Right renal cortex interstitium (tissue), 3 donors: ENCODE measurements at regions not wholly inside any gene's neighbourhood (a gene's known extent, or its start where the extent isn't known, plus 50 kb on each side); places are given as distances from the start of the nearest gene placed in this dataset.
"Not testable (repeated sequence)": the region's sequence is repeated elsewhere in the genome, so short reads cannot be mapped to it uniquely, and the experiment has no call there.

ENCODE experiments used
- DNase-seq, 3 donors: peaks; one replicate each; pipeline ENCODE4 v3.0.0-alpha.2; 2013; ENCODE audit warnings: low read depth in 3 of 3, low spot score in 2 of 3

DNA sequence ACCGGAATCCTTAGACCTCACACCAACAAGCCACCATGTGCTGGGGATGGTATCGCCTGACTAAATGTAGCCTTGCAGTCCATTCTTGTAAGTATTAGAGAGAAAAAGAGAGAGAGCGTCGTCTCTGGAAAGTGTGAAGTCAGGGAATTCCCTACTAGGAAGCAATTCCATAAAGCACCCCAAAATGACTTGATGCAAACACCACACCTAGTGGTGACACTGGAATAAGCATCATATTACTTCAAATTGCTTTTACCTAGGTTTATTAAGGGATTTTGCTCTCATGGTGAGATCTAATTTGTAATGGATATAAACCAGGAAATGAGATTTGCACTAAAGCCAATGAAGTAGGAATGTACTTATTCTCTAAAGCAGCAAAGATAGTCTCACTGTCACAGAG lies 111.4 kb upstream of the METTL9 start:
- not testable (repeated sequence) for DNase-seq

DNA sequence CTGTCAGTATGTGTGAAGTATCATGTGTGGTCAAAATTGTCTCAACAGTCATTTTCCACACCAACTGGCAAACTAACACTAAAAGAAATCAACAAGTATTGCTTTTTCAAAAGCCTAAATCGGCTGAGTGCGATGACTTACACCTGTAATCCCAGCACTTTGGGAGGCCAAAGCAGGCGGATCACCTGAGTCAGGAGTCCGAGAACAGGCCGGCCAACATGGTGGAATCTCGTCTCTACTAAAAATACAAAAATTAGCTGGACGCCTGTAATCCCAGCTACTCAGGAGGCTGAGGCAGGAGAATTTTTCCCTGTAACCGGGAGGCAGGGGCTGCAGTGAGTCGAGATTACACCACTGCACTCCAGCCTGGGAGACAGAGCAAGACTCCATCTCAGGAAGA lies 100.3 kb upstream of the METTL9 start:
- DNase-seq, result not testable (repeated sequence)

- DNase-seq, result not testable (repeated sequence)
These were observed 98.0 kb upstream of the METTL9 start for GRCh38 chr16:21501223-21501868.

DNA sequence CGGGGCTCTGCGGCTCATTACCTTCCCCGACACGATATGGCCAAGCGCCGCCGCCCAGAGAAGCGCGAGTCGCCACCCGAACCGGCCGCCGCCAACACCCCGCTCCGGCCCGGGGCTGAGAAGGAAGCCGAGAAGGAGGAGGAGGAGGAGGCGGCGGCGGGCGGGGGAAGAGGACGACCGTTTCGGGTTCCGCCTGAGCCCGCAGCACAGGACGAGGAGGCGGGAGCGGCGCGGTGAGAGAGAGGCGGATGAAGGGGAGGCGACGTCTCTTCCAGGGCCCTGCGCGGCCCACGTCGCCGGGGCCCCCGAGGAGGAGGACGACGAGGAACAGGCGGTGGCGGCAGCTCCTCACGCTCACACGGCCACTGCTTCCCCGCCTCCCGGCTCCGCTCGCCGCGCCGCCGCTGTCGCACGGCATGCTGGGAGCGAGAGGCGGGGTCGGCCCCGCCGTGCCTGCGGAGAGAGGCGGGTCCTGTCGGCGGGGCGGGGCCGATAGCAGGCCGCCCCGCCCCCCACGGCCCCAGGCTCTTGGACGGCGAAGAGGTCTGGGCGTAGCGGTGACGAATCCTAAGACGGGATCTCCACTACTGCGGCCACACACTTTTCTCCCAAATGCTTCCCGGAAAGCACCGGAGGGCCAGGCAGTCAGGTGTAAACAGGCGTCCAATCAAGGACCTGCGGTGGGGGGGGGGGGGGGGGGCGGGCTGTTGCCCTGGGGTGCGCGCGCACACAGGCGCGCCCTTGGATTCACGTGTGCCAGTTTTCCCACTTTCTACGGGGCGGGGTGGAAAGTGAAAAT lies 97.3 kb upstream of the METTL9 start:
- DNase-seq, result peak; percentile 52 to 87 (median 66)

- not testable (repeated sequence) for DNase-seq
These were observed 95.8 kb upstream of the METTL9 start for GRCh38 chr16:21503574-21503920.

- not testable (repeated sequence) for DNase-seq
These were observed 95.2 kb upstream of the METTL9 start for GRCh38 chr16:21503941-21504832.

- not testable (repeated sequence) for DNase-seq
These were observed 93.4 kb upstream of the METTL9 start for GRCh38 chr16:21505751-21506520.

DNA sequence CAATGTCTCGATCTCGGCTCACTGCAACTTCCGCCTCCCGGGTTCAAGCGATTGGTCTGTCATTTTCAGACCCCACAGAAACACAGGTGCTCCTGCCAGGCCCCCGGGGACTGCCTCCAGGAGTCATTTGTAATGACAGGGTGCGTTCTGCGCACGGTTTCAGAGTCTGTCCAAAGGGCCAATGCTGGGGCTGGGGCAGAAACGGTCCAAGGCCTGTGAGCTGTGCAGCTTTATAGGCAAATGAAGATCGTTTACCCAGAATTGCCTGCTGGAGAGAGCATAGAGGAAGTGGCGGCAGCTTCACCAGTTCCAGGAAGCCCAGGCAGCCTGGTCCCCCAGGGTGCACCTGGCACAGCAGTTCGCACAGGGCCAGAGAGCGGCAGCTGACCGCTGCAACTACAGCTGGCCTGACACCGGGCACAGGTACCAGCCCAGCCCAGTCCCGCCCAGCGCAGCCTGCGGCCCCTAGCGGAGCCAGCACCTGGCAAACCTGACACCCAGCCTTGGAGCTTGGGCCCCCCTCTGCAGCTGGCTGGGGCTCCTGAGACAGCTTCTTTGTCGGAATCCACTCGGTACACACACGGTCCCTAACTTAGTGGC lies 92.4 kb upstream of the METTL9 start:
- not testable (repeated sequence) for DNase-seq

DNA sequence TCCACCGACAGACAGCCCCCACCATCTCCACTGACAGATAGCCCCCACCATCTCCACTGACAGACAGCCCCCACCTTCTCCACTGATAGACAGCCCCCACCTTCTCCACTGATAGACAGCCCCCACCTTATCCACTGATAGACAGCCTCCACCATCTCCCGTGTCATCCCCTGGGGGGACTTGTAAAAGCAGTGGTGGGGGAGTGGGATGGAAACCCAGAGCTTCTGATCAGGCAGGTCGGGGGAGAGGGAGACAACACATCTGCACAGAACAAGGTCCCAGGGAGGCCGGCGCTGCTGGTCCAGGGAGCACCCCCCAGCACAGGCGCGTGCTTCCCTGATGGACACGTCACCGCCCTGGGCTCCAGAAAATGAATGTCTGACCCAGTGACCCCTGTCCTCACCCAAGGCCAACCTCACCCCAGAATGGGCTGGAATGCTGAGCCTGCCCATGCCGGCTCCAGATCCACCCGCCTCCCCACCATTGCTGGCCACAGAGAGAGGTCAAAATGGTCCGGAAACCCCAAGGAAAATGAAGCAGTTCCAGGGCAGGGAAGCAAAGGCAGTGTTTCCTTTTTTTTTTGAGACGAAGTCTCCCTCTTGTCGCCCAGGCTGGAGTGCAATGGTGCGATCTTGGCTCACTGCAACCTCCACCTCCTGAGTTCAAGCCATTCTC lies 91.6 kb upstream of the METTL9 start:
- not testable (repeated sequence) for DNase-seq

- DNase-seq, result not testable (repeated sequence)
These were observed 90.5 kb upstream of the METTL9 start for GRCh38 chr16:21508661-21509436.

DNA sequence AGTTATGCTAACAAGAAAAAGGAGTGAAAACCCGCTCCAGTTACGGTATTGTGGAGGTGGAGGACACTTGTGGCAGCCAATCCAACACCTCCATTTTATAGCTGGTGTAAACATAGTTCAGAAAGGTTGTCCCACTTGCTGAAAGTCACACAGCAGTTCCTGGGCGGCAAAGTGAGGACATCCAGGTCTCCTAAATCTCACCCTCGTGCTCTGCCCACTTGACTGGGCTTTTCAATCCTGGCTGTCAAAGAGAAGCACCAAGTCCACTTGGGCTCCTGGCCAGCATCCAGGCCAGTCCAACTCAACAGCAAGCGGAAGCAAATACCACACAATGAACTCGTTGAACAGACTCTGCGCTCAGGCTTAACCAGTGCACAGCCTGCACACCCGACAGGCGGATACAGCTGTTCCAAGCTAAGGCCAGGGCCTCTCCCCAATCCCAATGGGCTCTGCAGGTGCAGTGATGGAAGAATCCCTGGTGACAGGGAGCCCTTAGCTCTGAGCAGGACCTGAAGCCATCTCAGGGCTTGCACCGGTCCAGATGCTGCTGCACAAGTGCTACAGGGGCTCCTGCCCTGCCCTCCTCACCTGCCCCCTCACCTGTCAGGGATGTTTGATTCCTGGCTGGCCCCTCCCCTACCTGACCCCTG lies 89.8 kb upstream of the METTL9 start:
- not testable (repeated sequence) for DNase-seq

DNA sequence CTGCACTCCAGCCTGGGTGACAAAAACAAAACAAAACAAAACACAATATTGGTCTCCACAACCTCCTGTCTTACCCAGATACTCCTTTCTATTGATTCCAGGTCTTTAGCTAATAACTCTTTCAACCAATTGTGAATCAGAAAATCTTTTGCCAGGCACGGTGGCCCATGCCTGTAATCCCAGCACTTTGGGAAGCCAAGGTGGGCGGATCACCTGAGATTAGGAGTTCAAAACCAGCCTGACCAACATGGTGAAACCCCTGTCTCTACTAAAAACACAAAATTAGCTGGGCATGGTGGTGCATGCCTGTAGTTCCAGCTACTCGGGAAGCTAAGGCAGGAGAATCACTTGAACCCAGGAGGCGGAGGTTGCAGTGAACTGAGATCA lies 88.5 kb upstream of the METTL9 start:
- not testable (repeated sequence) for DNase-seq

DNA sequence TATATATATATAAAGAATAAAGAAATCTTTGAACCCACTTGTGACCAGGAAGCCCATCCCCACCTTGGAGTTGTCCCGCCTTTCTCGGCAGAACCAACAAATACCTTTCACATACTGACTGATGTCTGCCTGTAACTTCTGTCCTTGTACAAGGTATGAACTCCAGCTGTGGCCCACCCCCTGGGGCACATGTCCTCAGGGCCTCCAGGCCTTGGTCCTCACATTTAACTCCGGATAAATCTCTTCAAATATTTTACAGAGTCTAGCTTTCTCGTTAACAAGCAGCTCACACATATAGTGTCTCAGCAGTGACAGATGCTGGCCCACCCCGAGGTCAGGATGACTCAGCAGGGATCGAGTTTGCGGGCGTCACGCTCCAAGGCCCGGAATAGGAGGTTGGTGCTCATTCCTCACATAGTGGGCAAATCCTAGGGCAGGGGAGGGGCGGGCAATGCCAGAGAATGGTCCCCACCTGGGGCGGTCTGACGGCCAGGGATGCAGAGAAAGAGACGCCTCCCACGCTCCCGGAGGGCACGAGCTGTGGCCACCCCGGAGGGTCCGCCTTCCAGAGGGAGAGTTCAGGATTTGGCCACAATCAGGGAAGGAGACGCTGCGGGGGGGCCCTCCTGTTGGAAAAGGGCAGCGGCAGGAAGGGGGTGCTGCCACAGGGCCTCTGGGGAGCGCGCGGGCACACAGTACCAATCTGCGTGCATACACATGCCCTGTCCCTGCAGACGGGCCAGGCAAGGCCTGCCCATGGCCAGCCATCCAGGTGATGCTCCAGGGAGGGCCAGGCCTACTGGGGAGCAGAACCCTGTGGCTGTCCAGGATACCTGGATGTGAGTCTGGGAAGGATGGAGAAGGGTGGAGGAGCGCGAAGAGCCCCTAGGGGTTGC lies 87.8 kb upstream of the METTL9 start:
- DNase-seq, result not testable (repeated sequence)

- DNase-seq, result not testable (repeated sequence)
These were observed 86.8 kb upstream of the METTL9 start for GRCh38 chr16:21512280-21513192.

GRCh38 chr16:21513337-21513741 lies 86.0 kb upstream of the METTL9 start:
- not testable (repeated sequence) for DNase-seq

DNA sequence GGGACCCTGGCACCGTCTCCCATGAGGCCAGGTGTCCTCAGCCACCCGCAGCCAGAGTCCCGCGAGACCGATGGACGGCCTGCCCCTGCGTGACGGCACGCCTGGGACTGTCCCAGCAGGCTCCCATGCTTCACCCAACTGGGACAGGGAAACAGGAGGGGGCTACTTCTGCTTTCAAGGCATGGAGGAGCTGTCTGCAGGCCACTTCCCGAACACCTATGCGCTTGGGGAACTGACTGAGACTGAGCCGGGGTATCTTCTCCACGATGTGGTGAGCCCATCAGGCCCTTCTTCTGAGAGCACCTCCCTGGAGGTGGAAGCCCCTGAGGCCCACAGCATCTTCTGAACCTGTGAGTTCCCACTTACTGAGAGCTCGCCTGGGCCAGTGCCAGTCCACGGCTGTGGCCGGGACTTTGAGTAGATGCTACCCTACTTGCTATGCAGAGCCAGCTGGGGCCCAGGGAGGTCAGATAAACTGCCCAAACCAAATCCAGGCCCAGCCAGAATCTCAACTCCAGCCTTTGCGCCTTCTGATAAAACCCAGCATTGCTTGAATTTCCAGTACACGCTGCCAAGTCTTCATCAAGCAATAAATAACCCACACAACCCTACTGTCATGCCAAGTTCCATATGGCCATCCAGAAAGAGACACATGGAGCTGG lies 85.4 kb upstream of the METTL9 start:
- not testable (repeated sequence) for DNase-seq
